DOHH2 (cell line): ENCODE measurements at regions not wholly inside any gene's neighbourhood (a gene's known extent, or its start where the extent isn't known, plus 50 kb on each side); places are given as distances from the start of the nearest gene placed in this dataset.

Experiments
- EZH2phosphoT487 ChIP-seq: fragments of 200-600 bp; sonication (generic); IDR thresholded peaks from 2 replicates; pipeline ENCODE4 v1.6.1; 2017; ENCODE audit warnings: borderline replicate concordance, mild to moderate bottlenecking, antibody characterized with exemption, low read length, moderate library complexity, mixed read lengths
- TF ChIP-seq, protein P1 (sequence below): fragments of 200-600 bp; sonication (generic); IDR thresholded peaks from one replicate; pipeline ENCODE4 v1.5.1; 2014; ENCODE audit warnings: antibody characterized with exemption, mild to moderate bottlenecking, low read depth, low read length; ENCODE audit not compliant: poor library complexity, severe bottlenecking

DNA sequence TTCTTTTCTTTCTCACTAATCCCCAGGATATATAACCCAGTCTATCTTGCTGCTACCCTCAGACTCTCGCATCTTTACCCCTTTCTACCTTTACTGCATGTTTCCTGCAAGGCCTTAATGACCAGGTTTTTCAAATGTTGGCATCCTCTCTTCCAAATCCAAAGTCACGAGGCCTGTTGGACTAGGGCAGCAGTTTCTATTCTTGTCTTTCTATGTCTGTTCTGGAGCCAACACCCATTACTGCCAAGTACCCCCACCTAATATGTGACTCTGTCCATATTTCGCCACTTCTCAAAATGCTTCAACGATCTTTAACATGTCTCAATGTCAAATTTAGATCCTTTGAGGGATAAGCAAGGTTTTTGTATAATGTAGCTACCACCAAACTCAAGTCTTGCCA lies 443.4 kb downstream of the BMP2 start:
- TF ChIP-seq, protein P1, sequence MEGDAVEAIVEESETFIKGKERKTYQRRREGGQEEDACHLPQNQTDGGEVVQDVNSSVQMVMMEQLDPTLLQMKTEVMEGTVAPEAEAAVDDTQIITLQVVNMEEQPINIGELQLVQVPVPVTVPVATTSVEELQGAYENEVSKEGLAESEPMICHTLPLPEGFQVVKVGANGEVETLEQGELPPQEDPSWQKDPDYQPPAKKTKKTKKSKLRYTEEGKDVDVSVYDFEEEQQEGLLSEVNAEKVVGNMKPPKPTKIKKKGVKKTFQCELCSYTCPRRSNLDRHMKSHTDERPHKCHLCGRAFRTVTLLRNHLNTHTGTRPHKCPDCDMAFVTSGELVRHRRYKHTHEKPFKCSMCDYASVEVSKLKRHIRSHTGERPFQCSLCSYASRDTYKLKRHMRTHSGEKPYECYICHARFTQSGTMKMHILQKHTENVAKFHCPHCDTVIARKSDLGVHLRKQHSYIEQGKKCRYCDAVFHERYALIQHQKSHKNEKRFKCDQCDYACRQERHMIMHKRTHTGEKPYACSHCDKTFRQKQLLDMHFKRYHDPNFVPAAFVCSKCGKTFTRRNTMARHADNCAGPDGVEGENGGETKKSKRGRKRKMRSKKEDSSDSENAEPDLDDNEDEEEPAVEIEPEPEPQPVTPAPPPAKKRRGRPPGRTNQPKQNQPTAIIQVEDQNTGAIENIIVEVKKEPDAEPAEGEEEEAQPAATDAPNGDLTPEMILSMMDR, result no peak
- no peak for TF ChIP-seq EZH2phosphoT487
